Suprapubic skin (tissue), 4 donors: ENCODE measurements at regions not wholly inside any gene's neighbourhood (a gene's known extent, or its start where the extent isn't known, plus 50 kb on each side); places are given as distances from the start of the nearest gene placed in this dataset.

Source experiments
- CTCF ChIP-seq, 2 donors: fragments of 200-600 bp in 1 of 2; fragments of 450-650 bp in 1 of 2; sonication (generic) in 1 of 2; IDR thresholded peaks; one replicate each; pipeline ENCODE4 v1.5.1; 2016 to 2019; ENCODE audit warnings: antibody characterized with exemption in 2 of 2, mild to moderate bottlenecking in 1 of 2, moderate library complexity in 1 of 2
- EP300 ChIP-seq: sonication (generic); formaldehyde crosslinking; IDR thresholded peaks from one replicate; pipeline ENCODE4 v1.6.1; 2017; ENCODE audit warnings: antibody characterized with exemption
- POLR2A ChIP-seq, 2 donors: fragments of 450-650 bp; IDR thresholded peaks; one replicate each; pipeline ENCODE4 v1.6.1; 2017; ENCODE audit warnings: antibody characterized with exemption in 2 of 2, mild to moderate bottlenecking in 2 of 2, moderate library complexity in 2 of 2
- POLR2AphosphoS5 ChIP-seq, 3 donors: sonication (generic); formaldehyde crosslinking; IDR thresholded peaks; one replicate each; pipeline ENCODE4 v1.6.1; 2017; ENCODE audit warnings: antibody characterized with exemption in 3 of 3

GRCh38 chr20:50387218-50387995 is 122.8 kb upstream of the PTPN1 start:
- TF ChIP-seq CTCF (IDR thresholded peaks at IDR 0.05), result no peak
- no peak for TF ChIP-seq POLR2A (IDR thresholded peaks at IDR 0.05)
- TF ChIP-seq POLR2AphosphoS5 (IDR thresholded peaks at IDR 0.05), result no peak
- no peak for TF ChIP-seq EP300
